HEK293 (cell line): ENCODE measurements at regions not wholly inside any gene's neighbourhood (a gene's known extent, or its start where the extent isn't known, plus 50 kb on each side); places are given as distances from the start of the nearest gene placed in this dataset.

Experiments used
- BCL11B ChIP-seq: fragments of 450-650 bp; formaldehyde crosslinking; IDR thresholded peaks from 2 replicates; pipeline ENCODE4 v1.5.1; 2016; ENCODE audit warnings: low read depth, missing biosample characterization, missing genetic modification characterization
- GLIS2 ChIP-seq: fragments of 450-650 bp; formaldehyde crosslinking; IDR thresholded peaks from 2 replicates; pipeline ENCODE4 v1.5.1; 2016; ENCODE audit warnings: missing biosample characterization, missing genetic modification characterization
- HOXC10 ChIP-seq: sonication (generic); formaldehyde crosslinking; IDR thresholded peaks from 2 replicates; pipeline ENCODE4 v1.8.1; 2023; ENCODE audit warnings: mild to moderate bottlenecking, missing genetic modification reagents
- HOXD13 ChIP-seq: sonication (generic); formaldehyde crosslinking; IDR thresholded peaks from 2 replicates; pipeline ENCODE4 v1.8.0; 2022; ENCODE audit warnings: missing genetic modification reagents, borderline replicate concordance
- IKZF3 ChIP-seq: fragments of 450-650 bp; IDR thresholded peaks from 2 replicates; pipeline ENCODE4 v1.5.0; 2018; ENCODE audit warnings: missing biosample characterization, mild to moderate bottlenecking, missing genetic modification characterization, moderate library complexity
- PRDM1 ChIP-seq: fragments of 450-650 bp; formaldehyde crosslinking; IDR thresholded peaks from 2 replicates; pipeline ENCODE4; 2016; ENCODE audit warnings: missing biosample characterization, missing genetic modification characterization
- ZBTB1 ChIP-seq: fragments of 450-650 bp; formaldehyde crosslinking; IDR thresholded peaks from 2 replicates; pipeline ENCODE4 v1.5.1; 2016; ENCODE audit warnings: missing biosample characterization, missing genetic modification characterization
- ZNF169 ChIP-seq: fragments of 450-650 bp; formaldehyde crosslinking; IDR thresholded peaks from 2 replicates; pipeline ENCODE4 v1.5.1; 2016; ENCODE audit warnings: missing biosample characterization, missing genetic modification characterization
- ZNF324 ChIP-seq: fragments of 450-650 bp; formaldehyde crosslinking; IDR thresholded peaks from 2 replicates; pipeline ENCODE4 v1.5.1; 2016; ENCODE audit warnings: missing biosample characterization, missing genetic modification characterization
- ZNF335 ChIP-seq: fragments of 450-650 bp; formaldehyde crosslinking; conservative IDR thresholded peaks from 2 replicates; pipeline ENCODE4 v1.5.1; 2016; ENCODE audit warnings: missing biosample characterization, missing genetic modification characterization
- ZNF510 ChIP-seq: fragments of 450-650 bp; formaldehyde crosslinking; IDR thresholded peaks from 2 replicates; pipeline ENCODE4 v1.5.1; 2018; ENCODE audit warnings: mild to moderate bottlenecking, missing genetic modification characterization, missing biosample characterization; ENCODE audit not compliant: insufficient replicate concordance
- ZNF548 ChIP-seq: fragments of 450-650 bp; formaldehyde crosslinking; IDR thresholded peaks from 2 replicates; pipeline ENCODE4 v1.5.1; 2016; ENCODE audit warnings: missing biosample characterization, missing genetic modification characterization
- ZNF555 ChIP-seq: fragments of 450-650 bp; formaldehyde crosslinking; conservative IDR thresholded peaks from 2 replicates; pipeline ENCODE4 v1.5.1; 2017; ENCODE audit warnings: missing biosample characterization, mild to moderate bottlenecking, missing genetic modification characterization, inconsistent platforms
- ZNF701 ChIP-seq: fragments of 450-650 bp; formaldehyde crosslinking; IDR thresholded peaks from 2 replicates; pipeline ENCODE4 v1.5.1; 2016; ENCODE audit warnings: missing biosample characterization, missing genetic modification characterization
- ZNF785 ChIP-seq: fragments of 450-650 bp; formaldehyde crosslinking; IDR thresholded peaks from 2 replicates; pipeline ENCODE4 v1.5.1; 2016; ENCODE audit warnings: missing biosample characterization, missing genetic modification characterization
- TF ChIP-seq, protein P1 (sequence below): fragments of 450-650 bp; formaldehyde crosslinking; conservative IDR thresholded peaks from 2 replicates; pipeline ENCODE4 v1.5.1; 2016; ENCODE audit warnings: low read depth, missing biosample characterization, missing genetic modification characterization
- TF ChIP-seq, protein P2 (sequence below): fragments of 450-650 bp; formaldehyde crosslinking; IDR thresholded peaks from 2 replicates; pipeline ENCODE4 v1.5.1; 2017; ENCODE audit warnings: missing biosample characterization, missing genetic modification characterization
- TF ChIP-seq, protein P3 (sequence below): fragments of 450-650 bp; formaldehyde crosslinking; IDR thresholded peaks from 2 replicates; pipeline ENCODE4 v1.5.1; 2016; ENCODE audit warnings: missing biosample characterization, missing genetic modification characterization, borderline replicate concordance
- TF ChIP-seq, protein P4 (sequence below): fragments of 450-650 bp; formaldehyde crosslinking; IDR thresholded peaks from 2 replicates; pipeline ENCODE4 v1.5.1; 2017; ENCODE audit warnings: missing biosample characterization, missing genetic modification characterization
- TF ChIP-seq, protein P5 (sequence below): fragments of 450-650 bp; formaldehyde crosslinking; IDR thresholded peaks from 2 replicates; pipeline ENCODE4 v1.5.0; 2017; ENCODE audit warnings: missing biosample characterization, missing genetic modification characterization, borderline replicate concordance
- TF ChIP-seq, protein P6 (sequence below): fragments of 450-650 bp; formaldehyde crosslinking; IDR thresholded peaks from 2 replicates; pipeline ENCODE4 v1.5.1; 2016; ENCODE audit warnings: missing biosample characterization, missing genetic modification characterization

DNA sequence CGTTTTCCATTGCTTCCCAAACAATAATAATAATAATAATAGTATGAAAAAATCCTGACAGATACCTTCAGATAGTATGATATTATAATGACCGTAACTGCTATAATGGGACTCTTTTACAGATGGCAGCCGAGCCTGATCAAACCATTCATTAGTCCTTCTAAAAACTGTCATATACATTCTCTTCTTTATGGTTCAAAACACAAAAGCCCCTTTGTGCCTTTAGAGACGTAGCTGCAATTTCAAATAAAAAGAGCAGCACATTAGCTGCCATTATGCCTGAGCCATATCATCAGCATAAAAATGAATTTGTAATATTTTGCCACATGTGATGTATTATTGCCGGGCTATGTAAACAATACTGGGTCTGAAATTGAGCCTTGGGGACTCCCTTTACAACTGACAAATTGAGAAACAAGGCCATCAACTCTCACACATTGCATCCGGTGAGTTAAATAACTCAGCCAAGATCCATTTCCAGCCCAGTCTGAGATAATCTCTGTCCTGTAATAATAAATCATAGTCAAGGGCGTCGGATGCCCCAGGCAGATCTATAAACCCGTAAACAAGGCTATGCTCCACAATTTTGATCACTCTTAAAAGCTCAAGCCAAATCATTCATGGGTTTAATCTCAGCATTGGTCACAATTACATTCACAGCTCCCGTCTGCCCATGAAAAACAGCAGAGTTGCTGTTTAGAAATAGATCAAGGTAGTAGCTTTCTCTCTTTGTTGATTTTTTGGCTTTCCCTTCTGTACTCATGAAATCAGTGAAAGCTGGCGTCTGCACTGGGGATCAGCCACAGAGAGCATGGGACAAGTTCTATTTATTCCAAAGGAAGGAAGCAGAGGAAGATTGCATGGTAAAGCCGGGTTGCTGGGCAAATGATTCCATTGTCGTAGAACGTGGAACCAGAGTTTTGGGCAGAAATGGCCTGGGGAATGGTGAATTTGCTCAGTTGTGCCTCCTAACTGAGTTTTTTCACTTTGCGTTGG is 150.1 kb upstream of the BMPER start (continued):
- no peak for TF ChIP-seq ZNF555 (tag by site-specific recombination)
- TF ChIP-seq, protein P1, sequence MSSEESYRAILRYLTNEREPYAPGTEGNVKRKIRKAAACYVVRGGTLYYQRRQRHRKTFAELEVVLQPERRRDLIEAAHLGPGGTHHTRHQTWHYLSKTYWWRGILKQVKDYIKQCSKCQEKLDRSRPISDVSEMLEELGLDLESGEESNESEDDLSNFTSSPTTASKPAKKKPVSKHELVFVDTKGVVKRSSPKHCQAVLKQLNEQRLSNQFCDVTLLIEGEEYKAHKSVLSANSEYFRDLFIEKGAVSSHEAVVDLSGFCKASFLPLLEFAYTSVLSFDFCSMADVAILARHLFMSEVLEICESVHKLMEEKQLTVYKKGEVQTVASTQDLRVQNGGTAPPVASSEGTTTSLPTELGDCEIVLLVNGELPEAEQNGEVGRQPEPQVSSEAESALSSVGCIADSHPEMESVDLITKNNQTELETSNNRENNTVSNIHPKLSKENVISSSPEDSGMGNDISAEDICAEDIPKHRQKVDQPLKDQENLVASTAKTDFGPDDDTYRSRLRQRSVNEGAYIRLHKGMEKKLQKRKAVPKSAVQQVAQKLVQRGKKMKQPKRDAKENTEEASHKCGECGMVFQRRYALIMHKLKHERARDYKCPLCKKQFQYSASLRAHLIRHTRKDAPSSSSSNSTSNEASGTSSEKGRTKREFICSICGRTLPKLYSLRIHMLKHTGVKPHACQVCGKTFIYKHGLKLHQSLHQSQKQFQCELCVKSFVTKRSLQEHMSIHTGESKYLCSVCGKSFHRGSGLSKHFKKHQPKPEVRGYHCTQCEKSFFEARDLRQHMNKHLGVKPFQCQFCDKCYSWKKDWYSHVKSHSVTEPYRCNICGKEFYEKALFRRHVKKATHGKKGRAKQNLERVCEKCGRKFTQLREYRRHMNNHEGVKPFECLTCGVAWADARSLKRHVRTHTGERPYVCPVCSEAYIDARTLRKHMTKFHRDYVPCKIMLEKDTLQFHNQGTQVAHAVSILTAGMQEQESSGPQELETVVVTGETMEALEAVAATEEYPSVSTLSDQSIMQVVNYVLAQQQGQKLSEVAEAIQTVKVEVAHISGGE (tag by site-specific recombination), result no peak
- TF ChIP-seq, protein P2, sequence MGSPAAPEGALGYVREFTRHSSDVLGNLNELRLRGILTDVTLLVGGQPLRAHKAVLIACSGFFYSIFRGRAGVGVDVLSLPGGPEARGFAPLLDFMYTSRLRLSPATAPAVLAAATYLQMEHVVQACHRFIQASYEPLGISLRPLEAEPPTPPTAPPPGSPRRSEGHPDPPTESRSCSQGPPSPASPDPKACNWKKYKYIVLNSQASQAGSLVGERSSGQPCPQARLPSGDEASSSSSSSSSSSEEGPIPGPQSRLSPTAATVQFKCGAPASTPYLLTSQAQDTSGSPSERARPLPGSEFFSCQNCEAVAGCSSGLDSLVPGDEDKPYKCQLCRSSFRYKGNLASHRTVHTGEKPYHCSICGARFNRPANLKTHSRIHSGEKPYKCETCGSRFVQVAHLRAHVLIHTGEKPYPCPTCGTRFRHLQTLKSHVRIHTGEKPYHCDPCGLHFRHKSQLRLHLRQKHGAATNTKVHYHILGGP (tag by site-specific recombination), result no peak
- TF ChIP-seq, protein P3, sequence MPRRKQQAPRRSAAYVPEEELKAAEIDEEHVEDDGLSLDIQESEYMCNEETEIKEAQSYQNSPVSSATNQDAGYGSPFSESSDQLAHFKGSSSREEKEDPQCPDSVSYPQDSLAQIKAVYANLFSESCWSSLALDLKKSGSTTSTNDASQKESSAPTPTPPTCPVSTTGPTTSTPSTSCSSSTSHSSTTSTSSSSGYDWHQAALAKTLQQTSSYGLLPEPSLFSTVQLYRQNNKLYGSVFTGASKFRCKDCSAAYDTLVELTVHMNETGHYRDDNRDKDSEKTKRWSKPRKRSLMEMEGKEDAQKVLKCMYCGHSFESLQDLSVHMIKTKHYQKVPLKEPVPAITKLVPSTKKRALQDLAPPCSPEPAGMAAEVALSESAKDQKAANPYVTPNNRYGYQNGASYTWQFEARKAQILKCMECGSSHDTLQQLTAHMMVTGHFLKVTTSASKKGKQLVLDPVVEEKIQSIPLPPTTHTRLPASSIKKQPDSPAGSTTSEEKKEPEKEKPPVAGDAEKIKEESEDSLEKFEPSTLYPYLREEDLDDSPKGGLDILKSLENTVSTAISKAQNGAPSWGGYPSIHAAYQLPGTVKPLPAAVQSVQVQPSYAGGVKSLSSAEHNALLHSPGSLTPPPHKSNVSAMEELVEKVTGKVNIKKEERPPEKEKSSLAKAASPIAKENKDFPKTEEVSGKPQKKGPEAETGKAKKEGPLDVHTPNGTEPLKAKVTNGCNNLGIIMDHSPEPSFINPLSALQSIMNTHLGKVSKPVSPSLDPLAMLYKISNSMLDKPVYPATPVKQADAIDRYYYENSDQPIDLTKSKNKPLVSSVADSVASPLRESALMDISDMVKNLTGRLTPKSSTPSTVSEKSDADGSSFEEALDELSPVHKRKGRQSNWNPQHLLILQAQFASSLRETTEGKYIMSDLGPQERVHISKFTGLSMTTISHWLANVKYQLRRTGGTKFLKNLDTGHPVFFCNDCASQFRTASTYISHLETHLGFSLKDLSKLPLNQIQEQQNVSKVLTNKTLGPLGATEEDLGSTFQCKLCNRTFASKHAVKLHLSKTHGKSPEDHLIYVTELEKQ, result no peak
- 0 out of 2 replicates have a peak, but pooled peaks have one; percentile 15 for TF ChIP-seq IKZF3 (tag by site-specific recombination)
- TF ChIP-seq ZNF548, result no peak
- no peak for TF ChIP-seq HOXC10 (CRISPR knock-in tag)
- no peak for TF ChIP-seq GLIS2
- TF ChIP-seq, protein P4, sequence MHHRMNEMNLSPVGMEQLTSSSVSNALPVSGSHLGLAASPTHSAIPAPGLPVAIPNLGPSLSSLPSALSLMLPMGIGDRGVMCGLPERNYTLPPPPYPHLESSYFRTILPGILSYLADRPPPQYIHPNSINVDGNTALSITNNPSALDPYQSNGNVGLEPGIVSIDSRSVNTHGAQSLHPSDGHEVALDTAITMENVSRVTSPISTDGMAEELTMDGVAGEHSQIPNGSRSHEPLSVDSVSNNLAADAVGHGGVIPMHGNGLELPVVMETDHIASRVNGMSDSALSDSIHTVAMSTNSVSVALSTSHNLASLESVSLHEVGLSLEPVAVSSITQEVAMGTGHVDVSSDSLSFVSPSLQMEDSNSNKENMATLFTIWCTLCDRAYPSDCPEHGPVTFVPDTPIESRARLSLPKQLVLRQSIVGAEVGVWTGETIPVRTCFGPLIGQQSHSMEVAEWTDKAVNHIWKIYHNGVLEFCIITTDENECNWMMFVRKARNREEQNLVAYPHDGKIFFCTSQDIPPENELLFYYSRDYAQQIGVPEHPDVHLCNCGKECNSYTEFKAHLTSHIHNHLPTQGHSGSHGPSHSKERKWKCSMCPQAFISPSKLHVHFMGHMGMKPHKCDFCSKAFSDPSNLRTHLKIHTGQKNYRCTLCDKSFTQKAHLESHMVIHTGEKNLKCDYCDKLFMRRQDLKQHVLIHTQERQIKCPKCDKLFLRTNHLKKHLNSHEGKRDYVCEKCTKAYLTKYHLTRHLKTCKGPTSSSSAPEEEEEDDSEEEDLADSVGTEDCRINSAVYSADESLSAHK, result peak; percentile 64
- TF ChIP-seq ZNF510, result no peak
- peak; percentile 21; the same call in 1 of the 2 replicates for TF ChIP-seq ZNF335 (tag by site-specific recombination)
- TF ChIP-seq, protein P5, sequence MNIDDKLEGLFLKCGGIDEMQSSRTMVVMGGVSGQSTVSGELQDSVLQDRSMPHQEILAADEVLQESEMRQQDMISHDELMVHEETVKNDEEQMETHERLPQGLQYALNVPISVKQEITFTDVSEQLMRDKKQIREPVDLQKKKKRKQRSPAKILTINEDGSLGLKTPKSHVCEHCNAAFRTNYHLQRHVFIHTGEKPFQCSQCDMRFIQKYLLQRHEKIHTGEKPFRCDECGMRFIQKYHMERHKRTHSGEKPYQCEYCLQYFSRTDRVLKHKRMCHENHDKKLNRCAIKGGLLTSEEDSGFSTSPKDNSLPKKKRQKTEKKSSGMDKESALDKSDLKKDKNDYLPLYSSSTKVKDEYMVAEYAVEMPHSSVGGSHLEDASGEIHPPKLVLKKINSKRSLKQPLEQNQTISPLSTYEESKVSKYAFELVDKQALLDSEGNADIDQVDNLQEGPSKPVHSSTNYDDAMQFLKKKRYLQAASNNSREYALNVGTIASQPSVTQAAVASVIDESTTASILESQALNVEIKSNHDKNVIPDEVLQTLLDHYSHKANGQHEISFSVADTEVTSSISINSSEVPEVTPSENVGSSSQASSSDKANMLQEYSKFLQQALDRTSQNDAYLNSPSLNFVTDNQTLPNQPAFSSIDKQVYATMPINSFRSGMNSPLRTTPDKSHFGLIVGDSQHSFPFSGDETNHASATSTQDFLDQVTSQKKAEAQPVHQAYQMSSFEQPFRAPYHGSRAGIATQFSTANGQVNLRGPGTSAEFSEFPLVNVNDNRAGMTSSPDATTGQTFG (tag by site-specific recombination), result no peak
- TF ChIP-seq, protein P6, sequence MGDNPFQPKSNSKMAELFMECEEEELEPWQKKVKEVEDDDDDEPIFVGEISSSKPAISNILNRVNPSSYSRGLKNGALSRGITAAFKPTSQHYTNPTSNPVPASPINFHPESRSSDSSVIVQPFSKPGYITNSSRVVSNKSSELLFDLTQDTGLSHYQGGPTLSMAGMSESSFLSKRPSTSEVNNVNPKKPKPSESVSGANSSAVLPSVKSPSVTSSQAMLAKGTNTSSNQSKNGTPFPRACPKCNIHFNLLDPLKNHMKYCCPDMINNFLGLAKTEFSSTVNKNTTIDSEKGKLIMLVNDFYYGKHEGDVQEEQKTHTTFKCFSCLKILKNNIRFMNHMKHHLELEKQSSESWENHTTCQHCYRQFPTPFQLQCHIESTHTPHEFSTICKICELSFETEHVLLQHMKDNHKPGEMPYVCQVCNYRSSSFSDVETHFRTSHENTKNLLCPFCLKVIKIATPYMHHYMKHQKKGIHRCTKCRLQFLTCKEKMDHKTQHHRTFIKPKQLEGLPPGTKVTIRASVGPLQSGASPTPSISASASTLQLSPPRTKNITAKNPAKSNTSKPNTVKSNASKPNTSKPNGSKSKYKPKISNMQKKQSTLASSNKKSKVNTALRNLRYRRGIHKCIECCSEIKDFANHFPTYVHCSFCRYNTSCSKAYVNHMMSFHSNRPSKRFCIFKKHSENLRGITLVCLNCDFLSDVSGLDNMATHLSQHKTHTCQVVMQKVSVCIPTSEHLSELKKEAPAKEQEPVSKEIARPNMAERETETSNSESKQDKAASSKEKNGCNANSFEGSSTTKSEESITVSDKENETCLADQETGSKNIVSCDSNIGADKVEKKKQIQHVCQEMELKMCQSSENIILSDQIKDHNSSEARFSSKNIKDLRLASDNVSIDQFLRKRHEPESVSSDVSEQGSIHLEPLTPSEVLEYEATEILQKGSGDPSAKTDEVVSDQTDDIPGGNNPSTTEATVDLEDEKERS (tag by site-specific recombination), result no peak
- TF ChIP-seq ZNF701 (tag by site-specific recombination), result no peak
- TF ChIP-seq ZNF169, result no peak
- TF ChIP-seq HOXD13, result no peak
- no peak for TF ChIP-seq BCL11B
- no peak for TF ChIP-seq ZNF785 (tag by site-specific recombination)
- TF ChIP-seq ZBTB1, result no peak
- no peak for TF ChIP-seq ZNF324 (tag by site-specific recombination)
- TF ChIP-seq PRDM1 (tag by site-specific recombination), result 0 out of 2 replicates have a peak, but pooled peaks have one; percentile 20
